Endodermal cell (in vitro differentiated cells): ENCODE measurements at regions not wholly inside any gene's neighbourhood (a gene's known extent, or its start where the extent isn't known, plus 50 kb on each side); places are given as distances from the start of the nearest gene placed in this dataset.

Source experiments
- DNase-seq: peaks from one replicate; pipeline ENCODE4 v3.0.0-alpha.2; 2017
- H3K27ac ChIP-seq: 2 replicates; pipeline ENCODE4 v1.5.1; 2013; ENCODE audit warnings: mild to moderate bottlenecking, low read depth, low read length, moderate library complexity
- H3K27me3 ChIP-seq: 2 replicates; pipeline ENCODE4 v1.6.1; 2013; ENCODE audit warnings: mild to moderate bottlenecking, low read length, moderate library complexity; ENCODE audit not compliant: insufficient read depth, control insufficient read depth, poor library complexity, severe bottlenecking
- H3K36me3 ChIP-seq: 2 replicates; pipeline ENCODE4 v1.7.0; 2013; ENCODE audit warnings: mild to moderate bottlenecking, low read length, moderate library complexity; ENCODE audit not compliant: control insufficient read depth, insufficient read depth
- H3K4me1 ChIP-seq: one replicate; pipeline ENCODE4 v1.7.0; 2013; ENCODE audit warnings: low read length; ENCODE audit not compliant: control insufficient read depth, insufficient read depth
- H3K4me3 ChIP-seq: 2 replicates; pipeline ENCODE4 v1.5.1; 2013; ENCODE audit warnings: mild to moderate bottlenecking, low read length, moderate library complexity
- H3K9ac ChIP-seq: 2 replicates; pipeline ENCODE4 v1.6.1; 2013; ENCODE audit warnings: mild to moderate bottlenecking, low read length, moderate library complexity; ENCODE audit not compliant: poor library complexity, severe bottlenecking; ENCODE audit errors: extremely low read depth
- H3K9me3 ChIP-seq: 2 replicates; pipeline ENCODE4 v1.6.1; 2013; ENCODE audit warnings: mild to moderate bottlenecking, low read length, moderate library complexity; ENCODE audit not compliant: control insufficient read depth
- H3K27ac Mint-ChIP-seq: 2 replicates; pipeline ENCODE4 v1.8.0; 2020; ENCODE audit warnings: mixed read lengths
- H3K27me3 Mint-ChIP-seq: 2 replicates; pipeline ENCODE4 v1.8.0; 2021; ENCODE audit warnings: mild to moderate bottlenecking, mixed read lengths; ENCODE audit not compliant: insufficient read depth
- H3K36me3 Mint-ChIP-seq: 2 replicates; pipeline ENCODE4 v1.8.0; 2020; ENCODE audit warnings: low read depth, mixed read lengths
- H3K4me1 Mint-ChIP-seq: 2 replicates; pipeline ENCODE4 v1.8.0; 2020; ENCODE audit warnings: mixed read lengths
- H3K4me3 Mint-ChIP-seq: 2 replicates; pipeline ENCODE4 v1.8.0; 2020; ENCODE audit warnings: mild to moderate bottlenecking, moderate library complexity, mixed read lengths
- H3K9me3 Mint-ChIP-seq: 2 replicates; pipeline ENCODE4 v1.8.0; 2020; ENCODE audit warnings: mild to moderate bottlenecking, mixed read lengths
- WGBS, 2 experiments: methylation state at CpG; one replicate each; pipeline versions ENCODE4 v1.1.5 to v1.1.7; 2013; ENCODE audit warnings: missing lambda C conversion rate in 2 of 2, mixed read lengths in 1 of 2; ENCODE audit not compliant: insufficient coverage in 1 of 2, insufficient read length in 1 of 2; 5-methylcytosine and 5-hydroxymethylcytosine counted together
- TF ChIP-seq, protein P1 (sequence below): fragments of 200-600 bp; sonication (generic); conservative IDR thresholded peaks from 2 replicates; pipeline ENCODE4 v1.5.0; 2021; ENCODE audit warnings: antibody characterized with exemption, mild to moderate bottlenecking

DNA sequence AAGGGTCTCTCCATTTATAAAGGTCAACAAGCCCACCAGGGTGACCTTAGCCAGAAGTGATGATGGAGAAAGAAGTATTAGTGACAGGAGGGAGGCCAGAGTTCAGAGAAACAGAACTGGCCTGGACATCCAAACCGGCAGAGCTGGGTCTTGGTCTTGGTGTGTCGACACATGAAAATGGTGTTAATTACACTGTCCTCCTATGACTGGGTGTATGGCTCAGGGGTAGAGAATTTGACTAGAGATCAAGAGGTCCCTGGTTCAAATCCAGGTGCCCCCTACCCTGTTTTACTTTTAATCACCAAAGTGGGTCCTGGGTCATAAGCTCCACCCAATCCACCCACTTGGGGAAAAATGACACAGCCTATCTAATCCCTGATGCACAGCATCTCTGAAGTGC, 110.6 kb upstream of the ZNF746 start:
- no peaks in the 10 kb centered on the region for H3K4me1 Mint-ChIP-seq
- no peaks in the 10 kb centered on the region for H3K27me3 Mint-ChIP-seq
- H3K4me3 Mint-ChIP-seq: no peak overlapping the region
- TF ChIP-seq, protein P1, sequence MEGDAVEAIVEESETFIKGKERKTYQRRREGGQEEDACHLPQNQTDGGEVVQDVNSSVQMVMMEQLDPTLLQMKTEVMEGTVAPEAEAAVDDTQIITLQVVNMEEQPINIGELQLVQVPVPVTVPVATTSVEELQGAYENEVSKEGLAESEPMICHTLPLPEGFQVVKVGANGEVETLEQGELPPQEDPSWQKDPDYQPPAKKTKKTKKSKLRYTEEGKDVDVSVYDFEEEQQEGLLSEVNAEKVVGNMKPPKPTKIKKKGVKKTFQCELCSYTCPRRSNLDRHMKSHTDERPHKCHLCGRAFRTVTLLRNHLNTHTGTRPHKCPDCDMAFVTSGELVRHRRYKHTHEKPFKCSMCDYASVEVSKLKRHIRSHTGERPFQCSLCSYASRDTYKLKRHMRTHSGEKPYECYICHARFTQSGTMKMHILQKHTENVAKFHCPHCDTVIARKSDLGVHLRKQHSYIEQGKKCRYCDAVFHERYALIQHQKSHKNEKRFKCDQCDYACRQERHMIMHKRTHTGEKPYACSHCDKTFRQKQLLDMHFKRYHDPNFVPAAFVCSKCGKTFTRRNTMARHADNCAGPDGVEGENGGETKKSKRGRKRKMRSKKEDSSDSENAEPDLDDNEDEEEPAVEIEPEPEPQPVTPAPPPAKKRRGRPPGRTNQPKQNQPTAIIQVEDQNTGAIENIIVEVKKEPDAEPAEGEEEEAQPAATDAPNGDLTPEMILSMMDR: no peak
- no peak overlapping the region for H3K27ac Mint-ChIP-seq
- Histone ChIP-seq H3K36me3 (peaks cover 72% of the 10 kb centered on the region), H3K4me1 (no peaks in the 10 kb centered on the region), H3K27me3 (no peaks in the 10 kb centered on the region), H3K27ac (no peak overlapping the region), H3K9ac (no peak overlapping the region), H3K4me3 (no peak overlapping the region), H3K9me3 (no peaks in the 10 kb centered on the region)
- no peak for DNase-seq
- peaks cover 66% of the 10 kb centered on the region for H3K36me3 Mint-ChIP-seq
- WGBS, 2 experiments: 89 to 100% methylated on average over 1 to 2 of the region's 2 CpGs
- no peaks in the 10 kb centered on the region for H3K9me3 Mint-ChIP-seq

GRCh38 chr7:149607683-149608082, 110.1 kb upstream of the ZNF746 start:
- Histone ChIP-seq H3K27me3 (no peaks in the 10 kb centered on the region), H3K27ac (no peak overlapping the region), H3K4me3 (no peak overlapping the region), H3K4me1 (no peaks in the 10 kb centered on the region), H3K36me3 (peaks cover 70% of the 10 kb centered on the region), H3K9ac (no peak overlapping the region), H3K9me3 (no peaks in the 10 kb centered on the region)
- H3K27me3 Mint-ChIP-seq: no peaks in the 10 kb centered on the region
- no peaks in the 10 kb centered on the region for H3K9me3 Mint-ChIP-seq
- WGBS, 2 experiments: 91 to 94% methylated on average over 4 of the region's 4 CpGs
- TF ChIP-seq, protein P1: no peak
- H3K27ac Mint-ChIP-seq: no peak overlapping the region
- DNase-seq: no peak
- H3K4me1 Mint-ChIP-seq: no peaks in the 10 kb centered on the region
- peaks cover 66% of the 10 kb centered on the region for H3K36me3 Mint-ChIP-seq
- no peak overlapping the region for H3K4me3 Mint-ChIP-seq

DNA sequence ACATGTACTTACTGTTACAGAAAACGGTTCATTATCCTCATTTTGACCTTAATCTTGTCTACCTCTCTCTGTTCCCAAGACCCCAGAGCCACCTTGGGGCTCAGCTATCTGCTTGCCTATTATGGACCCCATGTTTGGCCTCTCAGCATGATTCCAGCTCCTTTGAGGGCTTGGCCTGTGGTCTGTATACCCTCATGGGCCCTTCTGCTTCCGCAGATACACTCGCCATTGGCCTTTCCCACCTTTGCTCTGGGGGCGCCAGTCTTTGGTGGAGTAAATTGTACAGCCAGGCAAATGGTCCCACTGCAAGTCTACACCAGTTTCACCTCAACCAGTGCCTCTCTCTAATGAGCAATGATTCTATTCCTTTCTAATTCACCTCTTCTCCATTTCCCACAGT, 109.2 kb upstream of the ZNF746 start:
- H3K27me3 Mint-ChIP-seq: no peaks in the 10 kb centered on the region
- 94% methylated on average over 3 to 4 of the region's 4 CpGs for WGBS, 2 experiments
- TF ChIP-seq, protein P1: no peak
- H3K4me3 Mint-ChIP-seq: no peak overlapping the region
- no peaks in the 10 kb centered on the region for H3K27me3 ChIP-seq
- H3K9me3 ChIP-seq: no peaks in the 10 kb centered on the region
- H3K9ac ChIP-seq: no peak overlapping the region
- no peak for DNase-seq
- no peaks in the 10 kb centered on the region for H3K4me1 Mint-ChIP-seq
- no peaks in the 10 kb centered on the region for H3K9me3 Mint-ChIP-seq
- peaks cover 69% of the 10 kb centered on the region for H3K36me3 ChIP-seq
- no peaks in the 10 kb centered on the region for H3K4me1 ChIP-seq
- H3K27ac ChIP-seq: no peak overlapping the region
- no peak overlapping the region for H3K4me3 ChIP-seq
- H3K36me3 Mint-ChIP-seq: peaks cover 65% of the 10 kb centered on the region
- H3K27ac Mint-ChIP-seq: no peak overlapping the region
